Gastroesophageal sphincter (tissue), 4 donors: ENCODE measurements at regions not wholly inside any gene's neighbourhood (a gene's known extent, or its start where the extent isn't known, plus 50 kb on each side); places are given as distances from the start of the nearest gene placed in this dataset.

Source experiments
- ATAC-seq: fragments of 150-250 bp; one replicate; pipeline ENCODE4 v1.9.1; 2016; ENCODE audit warnings: mild to moderate bottlenecking, moderate library complexity
- H3K27ac ChIP-seq, 4 donors: fragments of 200-600 bp; sonication (generic) in 3 of 4; 1 replicate in 3 of 4; 2 replicates in 1 of 4; pipeline ENCODE4 v1.5.1; 2016 to 2019
- H3K27me3 ChIP-seq: fragments of 200-600 bp; sonication (generic); one replicate; pipeline ENCODE4 v1.5.1; 2019
- H3K36me3 ChIP-seq, 2 donors: fragments of 200-600 bp; sonication (generic); one replicate each; pipeline ENCODE4 v1.5.1; 2019; ENCODE audit warnings: control low read depth in 1 of 2
- H3K4me1 ChIP-seq, 3 donors: fragments of 200-600 bp; sonication (generic); 1 replicate in 2 of 3; 2 replicates in 1 of 3; pipeline ENCODE4 v1.5.1; 2016 to 2019; ENCODE audit warnings: control low read depth in 2 of 3
- H3K4me3 ChIP-seq, 2 donors: fragments of 200-600 bp; sonication (generic); one replicate each; pipeline ENCODE4 v1.5.1; 2019; ENCODE audit warnings: mild to moderate bottlenecking in 1 of 2, moderate library complexity in 1 of 2
- H3K9me3 ChIP-seq, 3 donors: fragments of 200-600 bp; sonication (generic); one replicate each; pipeline ENCODE4 v1.5.1; 2017 to 2019; ENCODE audit warnings: control low read depth in 2 of 3
- EP300 ChIP-seq: sonication (generic); formaldehyde crosslinking; IDR thresholded peaks from one replicate; pipeline ENCODE4 v1.6.1; 2017; ENCODE audit warnings: antibody characterized with exemption, mild to moderate bottlenecking
- POLR2A ChIP-seq, 2 donors: fragments of 450-650 bp; IDR thresholded peaks; one replicate each; pipeline ENCODE4 v1.6.1; 2017; ENCODE audit warnings: antibody characterized with exemption in 2 of 2, mild to moderate bottlenecking in 2 of 2, moderate library complexity in 1 of 2
- POLR2AphosphoS5 ChIP-seq: sonication (generic); formaldehyde crosslinking; IDR thresholded peaks from one replicate; pipeline ENCODE4 v1.6.1; 2017; ENCODE audit warnings: antibody characterized with exemption
- WGBS, 2 donors: methylation state at CpG; one replicate each; pipeline ENCODE4 v1.1.5; 2018; ENCODE audit warnings: low coverage in 1 of 2; 5-methylcytosine and 5-hydroxymethylcytosine counted together
- TF ChIP-seq, protein P1 (sequence below), 4 experiments: fragments of 200-600 bp in 2 of 4; fragments of 450-650 bp in 2 of 4; sonication (generic) in 1 of 4; IDR thresholded peaks; one replicate each; pipeline ENCODE4 v1.5.1; 2017 to 2019; ENCODE audit warnings: antibody characterized with exemption in 4 of 4, mild to moderate bottlenecking in 2 of 4, moderate library complexity in 2 of 4

DNA sequence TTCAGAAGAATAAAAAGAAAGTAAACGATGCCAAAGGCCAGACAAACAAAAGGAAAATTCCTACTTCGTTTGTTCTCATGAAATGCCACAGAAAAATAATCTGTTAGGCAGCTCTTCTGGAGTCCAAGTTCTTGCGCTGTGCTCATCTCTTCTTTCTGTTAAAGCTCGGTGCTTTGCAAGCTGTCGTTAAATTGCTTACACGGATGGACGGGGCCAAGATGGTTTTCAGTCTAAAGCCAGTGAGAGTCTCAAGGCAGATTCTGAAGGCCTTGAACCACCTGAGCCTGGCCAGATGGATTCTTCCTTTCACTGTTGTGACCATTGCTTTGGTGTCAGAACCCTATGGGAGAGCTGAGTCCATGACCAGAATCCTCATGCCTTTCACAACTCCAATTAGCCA lies 97.6 kb upstream of the RMDN2 start:
- 19% methylated on average over 2 of the region's 7 CpGs; no CpG with 5 or more reads in 1 of the 2 donors for WGBS, 2 donors
- no peaks in the 10 kb centered on the region for H3K36me3 ChIP-seq
- H3K9me3 ChIP-seq, result no peaks in the 10 kb centered on the region
- no peaks in the 10 kb centered on the region for H3K27me3 ChIP-seq
- no peak overlapping the region for H3K4me3 ChIP-seq
- no peak overlapping the region for H3K27ac ChIP-seq
- no peak for ATAC-seq
- H3K4me1 ChIP-seq, result peaks cover 0 to 42% (median 0%) of the 10 kb centered on the region in 3 donors
- TF ChIP-seq, protein P1, sequence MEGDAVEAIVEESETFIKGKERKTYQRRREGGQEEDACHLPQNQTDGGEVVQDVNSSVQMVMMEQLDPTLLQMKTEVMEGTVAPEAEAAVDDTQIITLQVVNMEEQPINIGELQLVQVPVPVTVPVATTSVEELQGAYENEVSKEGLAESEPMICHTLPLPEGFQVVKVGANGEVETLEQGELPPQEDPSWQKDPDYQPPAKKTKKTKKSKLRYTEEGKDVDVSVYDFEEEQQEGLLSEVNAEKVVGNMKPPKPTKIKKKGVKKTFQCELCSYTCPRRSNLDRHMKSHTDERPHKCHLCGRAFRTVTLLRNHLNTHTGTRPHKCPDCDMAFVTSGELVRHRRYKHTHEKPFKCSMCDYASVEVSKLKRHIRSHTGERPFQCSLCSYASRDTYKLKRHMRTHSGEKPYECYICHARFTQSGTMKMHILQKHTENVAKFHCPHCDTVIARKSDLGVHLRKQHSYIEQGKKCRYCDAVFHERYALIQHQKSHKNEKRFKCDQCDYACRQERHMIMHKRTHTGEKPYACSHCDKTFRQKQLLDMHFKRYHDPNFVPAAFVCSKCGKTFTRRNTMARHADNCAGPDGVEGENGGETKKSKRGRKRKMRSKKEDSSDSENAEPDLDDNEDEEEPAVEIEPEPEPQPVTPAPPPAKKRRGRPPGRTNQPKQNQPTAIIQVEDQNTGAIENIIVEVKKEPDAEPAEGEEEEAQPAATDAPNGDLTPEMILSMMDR (IDR thresholded peaks at IDR 0.05), result no peak
- TF ChIP-seq POLR2A (IDR thresholded peaks at IDR 0.05) (no peak), EP300 (no peak), POLR2AphosphoS5 (no peak)

DNA sequence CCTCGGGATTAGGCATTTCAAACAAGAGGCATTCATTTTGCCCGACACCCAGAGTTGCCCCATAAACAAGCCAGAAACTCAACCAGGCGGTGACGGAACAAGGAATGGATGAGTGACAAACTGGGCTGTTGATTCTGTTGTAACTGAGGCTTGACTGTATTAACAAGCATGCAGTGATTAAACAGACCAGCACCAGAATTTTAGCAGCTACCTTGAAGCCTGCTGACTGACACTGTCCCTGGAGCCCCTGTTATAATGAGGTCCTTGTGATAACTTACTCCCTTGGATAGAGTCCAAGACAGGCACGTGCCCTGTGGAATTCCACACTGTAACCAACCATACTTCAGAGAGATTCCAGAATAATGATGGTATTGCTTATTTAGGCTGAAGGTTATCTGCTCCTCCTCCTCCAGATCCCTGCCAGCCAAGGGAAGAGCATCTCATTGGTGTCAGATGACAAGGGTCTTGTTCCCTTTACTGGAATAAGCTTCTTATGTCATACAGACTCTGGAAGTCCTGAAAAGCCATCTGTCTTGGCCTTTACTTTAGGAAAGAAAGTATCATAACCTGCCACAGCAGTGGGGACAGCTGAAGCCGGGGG lies 97.1 kb upstream of the RMDN2 start:
- WGBS, 2 donors, result 33 to 50% methylated on average over 1 to 3 of the region's 6 CpGs
- Histone ChIP-seq H3K27me3 (no peaks in the 10 kb centered on the region), H3K4me3 (no peak overlapping the region), H3K9me3 (no peaks in the 10 kb centered on the region), H3K36me3 (no peaks in the 10 kb centered on the region), H3K27ac (no peak overlapping the region), H3K4me1 (peaks cover 0 to 42% (median 0%) of the 10 kb centered on the region in 3 donors)
- ATAC-seq, result no peak
- TF ChIP-seq POLR2AphosphoS5, result no peak
- TF ChIP-seq POLR2A (IDR thresholded peaks at IDR 0.05), result no peak
- TF ChIP-seq, protein P1 (IDR thresholded peaks at IDR 0.05), result no peak
- no peak for TF ChIP-seq EP300

DNA sequence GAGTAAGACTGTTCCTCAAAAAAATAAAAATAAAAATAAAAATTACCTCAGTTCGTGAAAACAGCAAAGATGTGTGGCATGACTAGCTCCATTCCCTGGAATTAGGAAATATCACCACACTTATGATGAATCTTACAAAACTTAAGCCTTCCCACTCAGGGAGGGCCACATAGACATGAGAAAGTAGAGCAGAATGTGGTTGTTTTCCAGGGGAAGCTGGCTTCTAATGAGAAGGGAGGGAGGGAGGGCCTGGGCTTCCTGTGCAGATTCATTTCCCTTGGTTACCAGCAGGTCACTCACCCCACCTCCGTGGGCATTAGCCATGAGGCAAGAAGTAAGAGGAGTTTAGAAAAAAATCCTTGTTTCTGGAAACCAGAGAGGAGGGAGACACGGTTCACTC lies 95.9 kb upstream of the RMDN2 start:
- Histone ChIP-seq H3K4me1 (peaks cover 0 to 39% (median 0%) of the 10 kb centered on the region in 3 donors), H3K4me3 (no peak overlapping the region), H3K27ac (peak overlapping the region in 2 of 4 donors; percentile 20 to 37), H3K27me3 (no peaks in the 10 kb centered on the region), H3K36me3 (no peaks in the 10 kb centered on the region), H3K9me3 (no peaks in the 10 kb centered on the region)
- WGBS, 2 donors, result 58 to 59% methylated on average over 2 of the region's 3 CpGs
- peak; percentile 56 for ATAC-seq
- no peak for TF ChIP-seq POLR2A (IDR thresholded peaks at IDR 0.05)
- TF ChIP-seq POLR2AphosphoS5, result peak; percentile 78

DNA sequence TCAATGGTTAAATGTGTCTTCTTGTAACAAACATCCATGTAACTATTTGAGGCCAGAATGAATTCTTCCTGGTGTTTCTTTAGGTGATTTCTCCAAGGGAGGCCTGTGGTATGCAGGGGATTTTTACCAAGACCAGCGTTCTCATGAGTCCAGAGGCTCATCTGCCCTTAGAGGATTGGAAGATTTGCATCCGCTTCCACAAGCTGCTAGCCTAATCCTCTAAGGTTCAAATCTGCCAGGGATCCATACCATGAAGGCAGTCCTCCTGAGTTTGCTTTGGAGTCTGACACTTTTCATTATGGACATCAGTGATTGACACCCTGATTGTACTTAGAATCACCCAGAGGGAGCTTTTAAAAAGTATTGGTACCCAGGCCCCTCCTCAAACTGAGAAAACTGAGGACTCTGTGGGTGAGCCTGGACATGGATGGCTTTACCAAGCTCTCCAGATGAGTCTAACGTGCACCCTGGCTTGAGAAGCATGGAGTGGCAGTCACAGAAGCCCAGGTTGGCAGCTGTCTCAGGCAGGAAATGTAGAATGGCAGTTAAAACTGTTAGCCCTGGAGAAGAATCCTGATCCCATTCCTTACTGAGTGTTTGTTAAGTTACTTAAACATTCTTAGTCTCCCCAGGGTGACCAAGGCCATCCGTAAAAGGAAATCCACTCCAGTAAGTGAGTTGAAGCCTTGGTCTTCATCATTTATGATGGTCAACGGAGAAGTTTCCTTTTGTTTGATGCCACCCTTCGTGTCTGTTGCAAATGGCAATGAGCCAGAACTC lies 95.3 kb upstream of the RMDN2 start:
- Histone ChIP-seq H3K27me3 (no peaks in the 10 kb centered on the region), H3K4me3 (no peak overlapping the region), H3K4me1 (peaks cover 0 to 39% (median 0%) of the 10 kb centered on the region in 3 donors), H3K9me3 (no peaks in the 10 kb centered on the region), H3K27ac (peak overlapping the region in 2 of 4 donors; percentile 20 to 37), H3K36me3 (no peaks in the 10 kb centered on the region)
- TF ChIP-seq EP300 (no peak), POLR2A (IDR thresholded peaks at IDR 0.05) (no peak), POLR2AphosphoS5 (no peak)
- TF ChIP-seq, protein P1 (IDR thresholded peaks at IDR 0.05), result no peak
- WGBS, 2 donors, result 23 to 37% methylated on average over 6 of the region's 6 CpGs
- ATAC-seq, result peak; percentile 2

DNA sequence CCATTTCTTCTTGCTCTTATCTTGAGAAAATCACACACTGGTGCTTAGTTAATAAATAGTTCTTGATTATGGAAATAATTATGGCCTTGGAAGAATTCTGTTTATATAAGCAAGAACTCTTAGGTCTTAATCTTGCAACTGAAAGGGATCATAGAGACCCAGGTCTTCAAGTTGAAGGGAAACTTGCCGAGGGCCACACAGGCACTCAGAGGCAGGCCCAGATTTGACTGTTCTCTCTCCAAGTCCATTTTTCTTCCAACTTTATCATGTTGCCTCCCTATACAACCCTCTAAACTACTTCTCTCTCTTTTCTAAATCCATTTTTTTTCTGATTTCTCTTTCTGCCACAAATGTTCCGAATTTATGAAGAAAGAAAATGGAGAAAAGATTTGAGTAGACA lies 94.5 kb upstream of the RMDN2 start:
- 70% methylated on average over 2 of the region's 2 CpGs for WGBS, 2 donors
- no peaks in the 10 kb centered on the region for H3K36me3 ChIP-seq
- H3K27ac ChIP-seq, result no peak overlapping the region
- H3K9me3 ChIP-seq, result no peaks in the 10 kb centered on the region
- no peaks in the 10 kb centered on the region for H3K27me3 ChIP-seq
- ATAC-seq, result no peak
- peaks cover 0 to 39% (median 0%) of the 10 kb centered on the region in 3 donors for H3K4me1 ChIP-seq
- TF ChIP-seq EP300 (no peak), POLR2A (IDR thresholded peaks at IDR 0.05) (no peak), POLR2AphosphoS5 (no peak)
- TF ChIP-seq, protein P1 (IDR thresholded peaks at IDR 0.05), result no peak
- no peak overlapping the region for H3K4me3 ChIP-seq
